Endothelial cell of umbilical vein (primary cell): ENCODE measurements at regions not wholly inside any gene's neighbourhood (a gene's known extent, or its start where the extent isn't known, plus 50 kb on each side); places are given as distances from the start of the nearest gene placed in this dataset.

Source experiments
- BruUV-seq: library from RNA; stranded (reverse); fragments of 400-500 nt; replicated peaks from 2 replicates; lab custom pipeline; 2021; lab: Mats Ljungman, UMichigan
- CTCF ChIA-PET: fragments of 300-600, 350-600 bp; sonication (Branson Sonifier 250); formaldehyde crosslinking; loops from one replicate; lab custom pipeline; 2021; ENCODE audit warnings: antibody characterized with exemption, inconsistent platforms; lab: Charles Lee
- POLR2A ChIA-PET: fragments of 300-600, 350-600 bp; sonication (Branson Sonifier 250); formaldehyde crosslinking; loops from one replicate; lab custom pipeline; 2021; ENCODE audit warnings: antibody characterized with exemption, inconsistent platforms; lab: Charles Lee
- DNase-seq: peaks from one replicate; pipeline ENCODE4 v3.0.0-alpha.2; 2011; ENCODE audit warnings: low read depth, low spot score
- FAIRE-seq: peaks from 2 replicates; lab custom pipeline; 2011; peaks lifted over from hg19 to GRCh38; lab: Jason Lieb, UNC
- H2AFZ ChIP-seq: 2 replicates; pipeline ENCODE4 v1.6.0; 2012; ENCODE audit warnings: low read depth, low read length, control low read depth, inconsistent platforms
- H3K27ac ChIP-seq: 2 replicates; pipeline ENCODE4 v1.5.1; 2011; ENCODE audit warnings: low read depth, mild to moderate bottlenecking, control low read depth, low read length, moderate library complexity; ENCODE audit not compliant: insufficient read depth
- H3K27me3 ChIP-seq, 2 experiments: 2 replicates each; pipeline versions ENCODE4 v1.6.0 to v1.6.1; 2011; ENCODE audit warnings: low read length in 2 of 2, mixed read lengths in 1 of 2; ENCODE audit not compliant: control insufficient read depth in 2 of 2, insufficient read depth in 2 of 2
- H3K36me3 ChIP-seq, 2 experiments: 2 replicates in 1 of 2; 3 replicates in 1 of 2; pipeline ENCODE4 v1.5.1; 2011; ENCODE audit warnings: low read length in 2 of 2, mild to moderate bottlenecking in 1 of 2, moderate library complexity in 1 of 2; ENCODE audit not compliant: control insufficient read depth in 2 of 2, insufficient read depth in 2 of 2; ENCODE audit errors: extremely low read depth in 1 of 2
- H3K4me1 ChIP-seq: 3 replicates; pipeline ENCODE4 v1.5.1; 2011; ENCODE audit warnings: mild to moderate bottlenecking, low read length; ENCODE audit not compliant: control insufficient read depth, insufficient read depth; ENCODE audit errors: extremely low read depth
- H3K4me2 ChIP-seq: 2 replicates; pipeline ENCODE4 v1.6.1; 2011; ENCODE audit warnings: low read length, control low read depth, mixed read lengths; ENCODE audit not compliant: insufficient read depth
- H3K4me3 ChIP-seq, 3 experiments: fragments of 200-600 bp in 1 of 3; sonication (generic), shearing (Covaris generic) in 1 of 3; replicated peaks in 1 of 3; 2 replicates each; pipeline ENCODE4 v1.5.1; 2011 to 2016; ENCODE audit warnings: control low read depth in 3 of 3, low read length in 3 of 3, mild to moderate bottlenecking in 2 of 3, inconsistent platforms in 1 of 3, low read depth in 1 of 3, moderate library complexity in 1 of 3; ENCODE audit not compliant: insufficient read depth in 1 of 3
- H3K79me2 ChIP-seq: 2 replicates; pipeline ENCODE4 v1.6.0; 2012; ENCODE audit warnings: low read length, inconsistent platforms; ENCODE audit not compliant: control insufficient read depth, insufficient read depth
- H3K9ac ChIP-seq: replicated peaks from 2 replicates; pipeline ENCODE3; 2011; ENCODE audit warnings: low read length, control low read depth; ENCODE audit not compliant: insufficient read depth; ENCODE audit errors: extremely low read depth
- H3K9me1 ChIP-seq: replicated peaks from 3 replicates; pipeline ENCODE4 v1.6.0; 2011; ENCODE audit warnings: mild to moderate bottlenecking, low read length; ENCODE audit not compliant: control insufficient read depth, insufficient read depth; ENCODE audit errors: extremely low read depth
- H3K9me3 ChIP-seq: replicated peaks from 2 replicates; pipeline ENCODE4 v1.5.1; 2012; ENCODE audit warnings: low read length, inconsistent platforms; ENCODE audit not compliant: control insufficient read depth, insufficient read depth
- H4K20me1 ChIP-seq: replicated peaks from 2 replicates; pipeline ENCODE3; 2011; ENCODE audit warnings: mild to moderate bottlenecking, low read length; ENCODE audit not compliant: control insufficient read depth, insufficient read depth; ENCODE audit errors: extremely low read depth
- CTCF ChIP-seq, 2 donors: IDR thresholded peaks; 1 replicate in 1 of 2; 2 replicates in 1 of 2; pipeline ENCODE4 v1.5.1; 2011; ENCODE audit warnings: low read length in 2 of 2, mild to moderate bottlenecking in 2 of 2, moderate library complexity in 2 of 2, control low read depth in 1 of 2, inconsistent platforms in 1 of 2, low read depth in 1 of 2; ENCODE audit not compliant: insufficient read depth in 1 of 2; ENCODE audit errors: extremely low read depth in 1 of 2
- EZH2 ChIP-seq: IDR thresholded peaks from 2 replicates; pipeline ENCODE4 v1.6.1; 2012; ENCODE audit warnings: borderline replicate concordance, low read depth, mild to moderate bottlenecking, moderate library complexity, low read length, inconsistent platforms; ENCODE audit not compliant: severe bottlenecking
- FOS ChIP-seq: IDR thresholded peaks from 2 replicates; pipeline ENCODE4 v1.6.1; 2011; ENCODE audit warnings: mild to moderate bottlenecking, low read length, moderate library complexity, borderline replicate concordance; ENCODE audit not compliant: insufficient read depth
- GATA2 ChIP-seq: IDR thresholded peaks from 2 replicates; pipeline ENCODE4 v1.7.0; 2011; ENCODE audit warnings: low read depth, mild to moderate bottlenecking, moderate library complexity, mixed read lengths, low read length; ENCODE audit not compliant: insufficient read length, insufficient read depth
- JUN ChIP-seq: IDR thresholded peaks from 2 replicates; pipeline ENCODE4 v1.6.1; 2011; ENCODE audit warnings: borderline replicate concordance, low read depth; ENCODE audit not compliant: insufficient read length, insufficient read depth
- MAX ChIP-seq: IDR thresholded peaks from 2 replicates; pipeline ENCODE4 v1.6.1; 2011; ENCODE audit not compliant: insufficient read depth, insufficient read length
- MYC ChIP-seq: IDR thresholded peaks from one replicate; pipeline ENCODE4 v1.6.1; 2011; ENCODE audit warnings: mild to moderate bottlenecking, low read depth, low read length
- POLR2A ChIP-seq: IDR thresholded peaks from 2 replicates; pipeline ENCODE4 v1.6.1; 2012; ENCODE audit warnings: low read depth, mild to moderate bottlenecking, control low read depth, low read length
- POLR2AphosphoS5 ChIP-seq: IDR thresholded peaks from 2 replicates; pipeline ENCODE4 v1.6.1; 2012; ENCODE audit warnings: low read depth, mild to moderate bottlenecking, control low read depth, low read length, moderate library complexity; ENCODE audit not compliant: insufficient read depth
- dilution Hi-C: fragments of 300-500 bp; cut with MboI; formaldehyde crosslinking; loops from one replicate; pipeline ENCODE4 v1.15.0; 2019; ENCODE audit warnings: low sequenced_read_pairs; ENCODE audit not compliant: extremely low pct_ligation_motif_present
- intact Hi-C: fragments of 100-400 bp; cut with micrococcal nuclease; formaldehyde crosslinking; loops from one replicate; pipeline ENCODE4 v1.10.0; 2022

GRCh38 chr3:104887619-104888018 lies 479.1 kb upstream of the ALCAM start:
- Histone ChIP-seq H2AFZ (no peak overlapping the region), H3K4me1 (no peaks in the 10 kb centered on the region), H3K27ac (no peak overlapping the region), H3K9me1 (no peaks in the 10 kb centered on the region), H3K4me3 (no peak overlapping the region), H3K9ac (no peak overlapping the region), H3K4me2 (no peak overlapping the region), H3K79me2 (no peaks in the 10 kb centered on the region), H3K36me3 (no peaks in the 10 kb centered on the region), H3K9me3 (no peaks in the 10 kb centered on the region), H4K20me1 (no peaks in the 10 kb centered on the region), H3K27me3 (no peaks in the 10 kb centered on the region)
- dilution Hi-C loops: no loop called here
- no TSS peak for BruUV-seq
- TF ChIP-seq POLR2AphosphoS5 (no peak), EZH2 (no peak), CTCF (IDR thresholded peaks at IDR 0.05; ENCODE audit: extremely low read depth in 1 of 2, insufficient read depth in 1 of 2, low read depth in 1 of 2, low read length in 2 of 2) (no peak), FOS (no peak), POLR2A (no peak), JUN (no peak), GATA2 (no peak), MAX (no peak), MYC (no peak)
- intact Hi-C loops: no loop called here
- FAIRE-seq: no peak
- CTCF ChIA-PET: interaction anchor here (1.5 kb wide), 1 partner anchor 20 kb away, joined by 3 read pairs; no protein-coding TSS in a partner anchor
- POLR2A ChIA-PET: no interaction called here
- DNase-seq: no peak
